ENCODE measurements at regions not wholly inside any gene's neighbourhood (a gene's known extent, or its start where the extent isn't known, plus 50 kb on each side); places are given as distances from the start of the nearest gene placed in this dataset.

GRCh38 chr19:32035626-32036025, 309.8 kb upstream of the ZNF507 start:
- WGBS, 2 donors: 77 to 95% methylated on average over 3 of the region's 3 CpGs
- TF ChIP-seq POLR2A (IDR thresholded peaks at IDR 0.05): no peak
- TF ChIP-seq, protein P1, sequence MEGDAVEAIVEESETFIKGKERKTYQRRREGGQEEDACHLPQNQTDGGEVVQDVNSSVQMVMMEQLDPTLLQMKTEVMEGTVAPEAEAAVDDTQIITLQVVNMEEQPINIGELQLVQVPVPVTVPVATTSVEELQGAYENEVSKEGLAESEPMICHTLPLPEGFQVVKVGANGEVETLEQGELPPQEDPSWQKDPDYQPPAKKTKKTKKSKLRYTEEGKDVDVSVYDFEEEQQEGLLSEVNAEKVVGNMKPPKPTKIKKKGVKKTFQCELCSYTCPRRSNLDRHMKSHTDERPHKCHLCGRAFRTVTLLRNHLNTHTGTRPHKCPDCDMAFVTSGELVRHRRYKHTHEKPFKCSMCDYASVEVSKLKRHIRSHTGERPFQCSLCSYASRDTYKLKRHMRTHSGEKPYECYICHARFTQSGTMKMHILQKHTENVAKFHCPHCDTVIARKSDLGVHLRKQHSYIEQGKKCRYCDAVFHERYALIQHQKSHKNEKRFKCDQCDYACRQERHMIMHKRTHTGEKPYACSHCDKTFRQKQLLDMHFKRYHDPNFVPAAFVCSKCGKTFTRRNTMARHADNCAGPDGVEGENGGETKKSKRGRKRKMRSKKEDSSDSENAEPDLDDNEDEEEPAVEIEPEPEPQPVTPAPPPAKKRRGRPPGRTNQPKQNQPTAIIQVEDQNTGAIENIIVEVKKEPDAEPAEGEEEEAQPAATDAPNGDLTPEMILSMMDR (IDR thresholded peaks at IDR 0.05): no peak
- DNase-seq (ENCODE audit: low spot score in 2 of 2): no peak
- H3K4me3 ChIP-seq (ENCODE audit: low read depth, poor library complexity, severe bottlenecking): no peak overlapping the region
- intact Hi-C loops (cut with DNase I; ENCODE audit: low total_unique reads): loop anchor here (2.0 kb wide), 1 partner anchor 47 kb away; no protein-coding TSS in a partner anchor

- DNase-seq (ENCODE audit: low spot score in 2 of 2): no peak
- TF ChIP-seq, protein P1 (IDR thresholded peaks at IDR 0.05): no peak
- no peak for TF ChIP-seq POLR2A (IDR thresholded peaks at IDR 0.05)
- intact Hi-C loops (cut with DNase I; ENCODE audit: low total_unique reads): no loop called here
- H3K4me3 ChIP-seq (ENCODE audit: low read depth, poor library complexity, severe bottlenecking): no peak overlapping the region
- WGBS, 2 donors: 34 to 38% methylated on average over 13 of the region's 13 CpGs
Measured at GRCh38 chr19:32038021-32038920, 307.1 kb upstream of the ZNF507 start.

DNA sequence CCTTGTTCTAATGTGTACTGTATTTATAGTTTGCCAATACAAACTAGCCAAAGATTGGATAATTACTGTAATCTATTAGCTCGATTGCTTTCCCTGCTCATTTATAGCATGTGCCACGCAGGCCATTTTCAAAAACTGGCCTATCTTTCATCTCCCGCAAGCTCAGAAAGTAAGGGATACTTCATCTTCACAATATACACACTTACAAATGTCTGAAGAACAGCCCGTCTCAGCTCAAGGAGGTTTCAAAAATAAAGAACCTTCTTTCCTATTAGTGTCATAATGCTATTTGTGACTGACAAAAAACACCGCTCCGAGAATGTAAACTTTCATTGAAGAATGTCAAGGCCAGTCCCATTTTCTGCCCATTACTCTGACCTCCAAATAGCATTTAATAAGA, 306.4 kb upstream of the ZNF507 start:
- intact Hi-C loops (cut with DNase I; ENCODE audit: low total_unique reads): no loop called here
- TF ChIP-seq POLR2A (IDR thresholded peaks at IDR 0.05): no peak
- TF ChIP-seq, protein P1 (IDR thresholded peaks at IDR 0.05): no peak
- no peak for DNase-seq (ENCODE audit: low spot score in 2 of 2)
- H3K4me3 ChIP-seq (ENCODE audit: low read depth, poor library complexity, severe bottlenecking): no peak overlapping the region
- 71 to 74% methylated on average over 6 of the region's 6 CpGs for WGBS, 2 donors

GRCh38 chr19:32039440-32039839, 306.0 kb upstream of the ZNF507 start:
- intact Hi-C loops (cut with DNase I; ENCODE audit: low total_unique reads): no loop called here
- no peak for TF ChIP-seq POLR2A (IDR thresholded peaks at IDR 0.05)
- WGBS, 2 donors: 90 to 92% methylated on average over 13 of the region's 13 CpGs
- H3K4me3 ChIP-seq (ENCODE audit: low read depth, poor library complexity, severe bottlenecking): no peak overlapping the region
- DNase-seq (ENCODE audit: low spot score in 2 of 2): no peak

DNA sequence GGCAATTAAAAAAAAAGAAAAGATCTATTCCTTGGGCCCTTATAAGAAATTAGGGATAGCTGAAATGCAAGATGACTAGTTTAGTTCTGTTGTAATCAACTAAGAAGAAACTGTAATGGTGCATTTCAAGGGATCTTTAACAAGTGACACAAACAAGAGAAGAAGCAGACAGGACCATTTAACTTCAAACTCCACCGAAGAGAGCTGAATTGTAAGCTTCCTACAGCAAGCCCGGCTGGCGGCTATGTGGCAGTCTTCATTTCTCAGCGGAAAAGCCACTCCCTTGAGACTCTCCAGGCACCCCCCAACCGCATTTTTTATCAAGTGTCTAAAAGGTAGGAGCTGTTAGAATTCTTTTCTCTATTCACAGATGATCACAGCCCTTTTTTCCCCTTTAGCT, 305.2 kb upstream of the ZNF507 start:
- intact Hi-C loops (cut with DNase I; ENCODE audit: low total_unique reads): no loop called here
- TF ChIP-seq POLR2A (IDR thresholded peaks at IDR 0.05): no peak
- TF ChIP-seq, protein P1 (IDR thresholded peaks at IDR 0.05): no peak
- WGBS, 2 donors: 58 to 77% methylated on average over 5 of the region's 5 CpGs
- no peak overlapping the region for H3K4me3 ChIP-seq (ENCODE audit: low read depth, poor library complexity, severe bottlenecking)
- DNase-seq (ENCODE audit: low spot score in 2 of 2): no peak

- intact Hi-C loops (cut with DNase I; ENCODE audit: low total_unique reads): no loop called here
- no peak overlapping the region for H3K4me3 ChIP-seq (ENCODE audit: low read depth, poor library complexity, severe bottlenecking)
- 2% methylated on average over 23 of the region's 23 CpGs for WGBS, 2 donors
- TF ChIP-seq POLR2A (IDR thresholded peaks at IDR 0.05): no peak
- TF ChIP-seq, protein P1 (IDR thresholded peaks at IDR 0.05): no peak
- no peak for DNase-seq (ENCODE audit: low spot score in 2 of 2)
Measured at GRCh38 chr19:32041681-32042292, 303.6 kb upstream of the ZNF507 start.
